RWPE2 (cell line): ENCODE measurements at regions not wholly inside any gene's neighbourhood (a gene's known extent, or its start where the extent isn't known, plus 50 kb on each side); places are given as distances from the start of the nearest gene placed in this dataset.

Source experiments
- ATAC-seq: fragments of 200-7000 bp; cut with Tn5 transposase; 3 replicates; pipeline ENCODE4 v1.9.1; 2021; ENCODE audit warnings: low read depth
- DNase-seq: peaks from one replicate; pipeline ENCODE4 v3.0.0-alpha.2; 2020; ENCODE audit warnings: low spot score
- H3K27ac ChIP-seq: fragments of 450-650 bp; 2 replicates; pipeline ENCODE4 v1.5.1; 2017; ENCODE audit warnings: mild to moderate bottlenecking; ENCODE audit not compliant: poor library complexity, severe bottlenecking
- H3K27me3 ChIP-seq: fragments of 250-450 bp; sonication (Bioruptor Pico); 2 replicates; pipeline ENCODE4 v1.5.1; 2021; ENCODE audit warnings: mild to moderate bottlenecking, moderate library complexity; ENCODE audit not compliant: insufficient read depth, poor library complexity, severe bottlenecking
- H3K36me3 ChIP-seq: fragments of 250-450 bp; sonication (Bioruptor Pico); 2 replicates; pipeline ENCODE4 v1.5.1; 2020; ENCODE audit warnings: low read depth, mild to moderate bottlenecking, moderate library complexity
- H3K4me1 ChIP-seq: fragments of 250-450 bp; sonication (Bioruptor Pico); 2 replicates; pipeline ENCODE4 v1.5.1; 2021; ENCODE audit warnings: mild to moderate bottlenecking, moderate library complexity; ENCODE audit not compliant: insufficient read depth, poor library complexity, severe bottlenecking
- H3K4me3 ChIP-seq: fragments of 250-450 bp; sonication (Bioruptor Pico); 2 replicates; pipeline ENCODE4 v1.5.1; 2021; ENCODE audit warnings: mild to moderate bottlenecking, moderate library complexity; ENCODE audit not compliant: severe bottlenecking
- H3K9me3 ChIP-seq: fragments of 250-450 bp; sonication (Bioruptor Pico); 2 replicates; pipeline ENCODE4 v1.5.1; 2021; ENCODE audit warnings: mild to moderate bottlenecking, moderate library complexity; ENCODE audit not compliant: severe bottlenecking
- CTCF ChIP-seq: fragments of 450-650 bp; IDR thresholded peaks from one replicate; pipeline ENCODE4 v1.5.1; 2017; ENCODE audit warnings: mild to moderate bottlenecking, moderate library complexity; ENCODE audit not compliant: poor library complexity, severe bottlenecking

- Histone ChIP-seq H3K27me3 (no peaks in the 10 kb centered on the region), H3K36me3 (no peaks in the 10 kb centered on the region), H3K27ac (no peak overlapping the region), H3K9me3 (no peaks in the 10 kb centered on the region), H3K4me1 (peaks cover 4% of the 10 kb centered on the region), H3K4me3 (no peak overlapping the region)
- TF ChIP-seq CTCF = no peak
- ATAC-seq (no peak), DNase-seq (no peak)
These were observed 205.7 kb upstream of the IL15 start for GRCh38 chr4:141430686-141431085.

- Histone ChIP-seq H3K36me3 (no peaks in the 10 kb centered on the region), H3K9me3 (no peaks in the 10 kb centered on the region), H3K27me3 (no peaks in the 10 kb centered on the region), H3K27ac (no peak overlapping the region), H3K4me1 (peaks cover 13% of the 10 kb centered on the region), H3K4me3 (no peak overlapping the region)
- TF ChIP-seq CTCF = no peak
- ATAC-seq = peak; percentile 42; the same call in 2 of the 3 replicates
- no peak for DNase-seq
These were observed 204.2 kb upstream of the IL15 start for GRCh38 chr4:141432000-141432712.

- H3K4me3 ChIP-seq = no peak overlapping the region
- no peaks in the 10 kb centered on the region for H3K9me3 ChIP-seq
- H3K36me3 ChIP-seq = no peaks in the 10 kb centered on the region
- TF ChIP-seq CTCF = no peak
- ATAC-seq (0 out of 3 replicates have a peak, but pooled peaks have one; percentile 38), DNase-seq (no peak)
- H3K27me3 ChIP-seq = no peaks in the 10 kb centered on the region
- H3K27ac ChIP-seq = no peak overlapping the region
- peaks cover 13% of the 10 kb centered on the region for H3K4me1 ChIP-seq
These were observed 200.7 kb upstream of the IL15 start for GRCh38 chr4:141435446-141436225.

- no peak overlapping the region for H3K27ac ChIP-seq
- H3K36me3 ChIP-seq = no peaks in the 10 kb centered on the region
- no peaks in the 10 kb centered on the region for H3K27me3 ChIP-seq
- no peak overlapping the region for H3K4me3 ChIP-seq
- no peaks in the 10 kb centered on the region for H3K9me3 ChIP-seq
- H3K4me1 ChIP-seq = peaks cover 13% of the 10 kb centered on the region
- DNase-seq (no peak), ATAC-seq (no peak)
- no peak for TF ChIP-seq CTCF
These were observed 197.2 kb upstream of the IL15 start for GRCh38 chr4:141439223-141439622.
